K562 (cell line): ENCODE measurements at regions not wholly inside any gene's neighbourhood (a gene's known extent, or its start where the extent isn't known, plus 50 kb on each side); places are given as distances from the start of the nearest gene placed in this dataset.

Experiments used
- ATAC-seq: fragments of 200-7000 bp; cut with Tn5 transposase; 3 replicates; pipeline ENCODE4 v1.9.1; 2020; ENCODE audit warnings: moderate library complexity
- BruUV-seq: library from RNA; stranded (reverse); fragments of 400-500 nt; replicated peaks from 2 replicates; lab custom pipeline; 2021; lab: Mats Ljungman, UMichigan
- CTCF ChIA-PET: fragments of 300-600 bp; formaldehyde crosslinking; extraction: SDS; loops from one replicate; lab custom pipeline; 2021; ENCODE audit warnings: low intra/inter-chr PET ratio; lab: Yijun Ruan, JAX
- POLR2A ChIA-PET: fragments of 300-600, 350-650 bp; sonication (Branson Sonifier 250); formaldehyde crosslinking; extraction: SDS; loops from one replicate; lab custom pipeline; 2021; ENCODE audit warnings: antibody characterized with exemption, inconsistent platforms; lab: Yijun Ruan, JAX
- DNase-seq, 4 experiments: peaks; one replicate each; pipeline versions ENCODE4 v3.0.0 to v3.0.0-alpha.2; 2011 to 2018; ENCODE audit warnings: low spot score in 3 of 4, mixed read lengths in 3 of 4; ENCODE audit errors: extremely low read depth in 1 of 4
- FAIRE-seq: peaks from 2 replicates; lab custom pipeline; 2011; peaks lifted over from hg19 to GRCh38; lab: Jason Lieb, UNC
- H2AFZ ChIP-seq: 2 replicates; pipeline ENCODE4 v1.6.0; 2011; ENCODE audit warnings: low read depth, low read length, control low read depth, inconsistent platforms
- H3K27ac ChIP-seq: fragments of 200-600 bp; 3 replicates; pipeline ENCODE4 v1.8.0; 2011; ENCODE audit warnings: low read depth, mild to moderate bottlenecking, control low read depth, inconsistent platforms, low read length, moderate library complexity, mixed read lengths; ENCODE audit errors: extremely low read depth
- H3K27me3 ChIP-seq, 2 experiments: fragments of 300-600 bp in 1 of 2; 2 replicates in 1 of 2; 3 replicates in 1 of 2; pipeline versions ENCODE4 v1.6.0 to v1.8.0; 2011; ENCODE audit warnings: inconsistent platforms in 2 of 2, low read length in 2 of 2, mild to moderate bottlenecking in 1 of 2, mixed read lengths in 1 of 2, moderate library complexity in 1 of 2; ENCODE audit not compliant: control insufficient read depth in 2 of 2, insufficient read depth in 2 of 2
- H3K36me3 ChIP-seq: fragments of 300-600 bp; 3 replicates; pipeline ENCODE4 v1.8.0; 2011; ENCODE audit warnings: mild to moderate bottlenecking, low read length, inconsistent platforms; ENCODE audit not compliant: control insufficient read depth, insufficient read depth
- H3K4me1 ChIP-seq, 2 experiments: fragments of 200-600 bp in 1 of 2; replicated peaks in 1 of 2; 2 replicates in 1 of 2; 3 replicates in 1 of 2; pipeline versions ENCODE4 v1.5.1 to v1.8.0; 2011; ENCODE audit warnings: inconsistent platforms in 2 of 2, low read length in 2 of 2, mild to moderate bottlenecking in 1 of 2, mixed read lengths in 1 of 2, moderate library complexity in 1 of 2; ENCODE audit not compliant: control insufficient read depth in 2 of 2, insufficient read depth in 2 of 2
- H3K4me2 ChIP-seq: 2 replicates; pipeline ENCODE4 v1.6.1; 2011; ENCODE audit warnings: low read length, control low read depth, inconsistent platforms, mixed read lengths; ENCODE audit not compliant: insufficient read depth
- H3K4me3 ChIP-seq: fragments of 200-600 bp; sonication (generic), shearing (Covaris generic); 2 replicates; pipeline ENCODE4 v1.5.1; 2016; ENCODE audit warnings: control low read depth, inconsistent platforms
- H3K79me2 ChIP-seq: fragments of 200-600 bp; 3 replicates; pipeline ENCODE4 v1.8.0; 2011; ENCODE audit warnings: low read length, inconsistent platforms; ENCODE audit not compliant: control insufficient read depth, insufficient read depth
- H3K9ac ChIP-seq, 2 experiments: 2 replicates each; pipeline versions ENCODE4 v1.6.0 to v1.6.1; 2011; ENCODE audit warnings: low read depth in 2 of 2, low read length in 2 of 2, control low read depth in 1 of 2, inconsistent platforms in 1 of 2, mild to moderate bottlenecking in 1 of 2, mixed read lengths in 1 of 2; ENCODE audit not compliant: insufficient read depth in 1 of 2
- H3K9me1 ChIP-seq: one replicate; pipeline ENCODE4 v1.6.0; 2011; ENCODE audit warnings: inconsistent platforms, mild to moderate bottlenecking, low read length, moderate library complexity; ENCODE audit not compliant: control insufficient read depth, insufficient read depth
- H3K9me3 ChIP-seq: replicated peaks from 2 replicates; pipeline ENCODE4 v1.5.1; 2011; ENCODE audit warnings: low read depth, low read length, inconsistent platforms; ENCODE audit not compliant: control insufficient read depth, insufficient read depth
- H4K20me1 ChIP-seq: replicated peaks from 2 replicates; pipeline ENCODE4 v1.6.1; 2011; ENCODE audit warnings: low read length, inconsistent platforms, mixed read lengths; ENCODE audit not compliant: control insufficient read depth, insufficient read depth
- DDX20 ChIP-seq: fragments of 450-650 bp; IDR thresholded peaks from 2 replicates; pipeline ENCODE4 v1.6.1; 2016; ENCODE audit warnings: missing genetic modification characterization, low read depth, mild to moderate bottlenecking, missing compliant biosample characterization, moderate library complexity
- E2F5 ChIP-seq: sonication (generic); formaldehyde crosslinking; IDR thresholded peaks from 2 replicates; pipeline ENCODE4 v1.8.0; 2022; ENCODE audit warnings: mild to moderate bottlenecking, missing genetic modification reagents
- ELF4 ChIP-seq: fragments of 450-650 bp; formaldehyde crosslinking; IDR thresholded peaks from 2 replicates; pipeline ENCODE4 v1.4.0; 2022; ENCODE audit warnings: missing genetic modification characterization
- MITF ChIP-seq: IDR thresholded peaks from 2 replicates; pipeline ENCODE4 v1.6.1; 2014; ENCODE audit warnings: antibody characterized with exemption
- NELFE ChIP-seq: IDR thresholded peaks from 2 replicates; pipeline ENCODE4 v1.6.1; 2011; ENCODE audit warnings: mild to moderate bottlenecking; ENCODE audit not compliant: insufficient read depth, insufficient read length
- STAG1 ChIP-seq: sonication (generic); formaldehyde crosslinking; IDR thresholded peaks from 2 replicates; pipeline ENCODE4 v1.5.0; 2020; ENCODE audit warnings: missing genetic modification reagents, borderline replicate concordance
- TSC22D4 ChIP-seq: fragments of 450-650 bp; IDR thresholded peaks from 2 replicates; pipeline ENCODE4 v1.6.1; 2016; ENCODE audit warnings: missing genetic modification characterization, missing biosample characterization, control low read depth
- ZHX1 ChIP-seq: fragments of 150-350 bp; conservative IDR thresholded peaks from 2 replicates; pipeline ENCODE4 v1.6.1; 2014; ENCODE audit warnings: low read length
- ZNF174 ChIP-seq: fragments of 250-450 bp; sonication (Bioruptor Pico); IDR thresholded peaks from 2 replicates; pipeline ENCODE4 v1.4.0; 2020; ENCODE audit warnings: mild to moderate bottlenecking
- ZNF77 ChIP-seq: fragments of 250-450 bp; sonication (Bioruptor Pico); IDR thresholded peaks from 2 replicates; pipeline ENCODE4 v1.5.0; 2020
- whole genome bisulfite sequencing: fragments of 100-300 bp; shearing (Covaris generic); methylation state at CpG from one replicate; pipeline ENCODE4 v1.1.6; 2016; ENCODE audit warnings: low coverage, mixed read lengths; ENCODE audit not compliant: insufficient coverage; ENCODE audit errors: missing lambda C conversion rate; 5-methylcytosine and 5-hydroxymethylcytosine counted together
- in situ Hi-C: fragments of 300-500 bp; cut with MboI; formaldehyde crosslinking; loops from 4 replicates; pipeline ENCODE4 v1.15.0; 2018; ENCODE audit warnings: inconsistent platforms, mixed read lengths
- intact Hi-C: fragments of 100-400 bp; cut with micrococcal nuclease; formaldehyde crosslinking; loops from 2 replicates; pipeline ENCODE4 v1.14.2; 2022

- Histone ChIP-seq H3K79me2 (no peaks in the 10 kb centered on the region), H3K27me3 (no peaks in the 10 kb centered on the region), H3K4me3 (no peak overlapping the region), H3K27ac (no peak overlapping the region), H3K9me1 (no peaks in the 10 kb centered on the region), H3K36me3 (no peaks in the 10 kb centered on the region), H3K4me1 (no peaks in the 10 kb centered on the region), H4K20me1 (no peaks in the 10 kb centered on the region), H3K9me3 (no peaks in the 10 kb centered on the region), H2AFZ (no peak overlapping the region), H3K9ac (no peak overlapping the region), H3K4me2 (no peak overlapping the region)
- POLR2A ChIA-PET = no interaction called here
- WGBS = 0% methylated on average over 5 of the region's 5 CpGs
- intact Hi-C loops = no loop called here
- FAIRE-seq = no peak
- no peak for DNase-seq
- CTCF ChIA-PET = no interaction called here
- no TSS peak for BruUV-seq
- no peak for ATAC-seq
- in situ Hi-C loops = no loop called here
- TF ChIP-seq ZNF77 (no peak), ZNF174 (CRISPR knock-in tag) (no peak), NELFE (no peak), ZHX1 (no peak), E2F5 (no peak), TSC22D4 (tag) (no peak), MITF (no peak), STAG1 (CRISPR knock-in tag) (no peak), DDX20 (tag) (no peak), ELF4 (no peak)
These were observed 120.2 kb downstream of the RXFP2 start for GRCh38 chr13:31859571-31859970.
